ENCODE measurements at regions not wholly inside any gene's neighbourhood (a gene's known extent, or its start where the extent isn't known, plus 50 kb on each side); places are given as distances from the start of the nearest gene placed in this dataset.

- TF ChIP-seq, protein P1, sequence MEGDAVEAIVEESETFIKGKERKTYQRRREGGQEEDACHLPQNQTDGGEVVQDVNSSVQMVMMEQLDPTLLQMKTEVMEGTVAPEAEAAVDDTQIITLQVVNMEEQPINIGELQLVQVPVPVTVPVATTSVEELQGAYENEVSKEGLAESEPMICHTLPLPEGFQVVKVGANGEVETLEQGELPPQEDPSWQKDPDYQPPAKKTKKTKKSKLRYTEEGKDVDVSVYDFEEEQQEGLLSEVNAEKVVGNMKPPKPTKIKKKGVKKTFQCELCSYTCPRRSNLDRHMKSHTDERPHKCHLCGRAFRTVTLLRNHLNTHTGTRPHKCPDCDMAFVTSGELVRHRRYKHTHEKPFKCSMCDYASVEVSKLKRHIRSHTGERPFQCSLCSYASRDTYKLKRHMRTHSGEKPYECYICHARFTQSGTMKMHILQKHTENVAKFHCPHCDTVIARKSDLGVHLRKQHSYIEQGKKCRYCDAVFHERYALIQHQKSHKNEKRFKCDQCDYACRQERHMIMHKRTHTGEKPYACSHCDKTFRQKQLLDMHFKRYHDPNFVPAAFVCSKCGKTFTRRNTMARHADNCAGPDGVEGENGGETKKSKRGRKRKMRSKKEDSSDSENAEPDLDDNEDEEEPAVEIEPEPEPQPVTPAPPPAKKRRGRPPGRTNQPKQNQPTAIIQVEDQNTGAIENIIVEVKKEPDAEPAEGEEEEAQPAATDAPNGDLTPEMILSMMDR (IDR thresholded peaks at IDR 0.05), result no peak
- no peak for TF ChIP-seq POLR2A (IDR thresholded peaks at IDR 0.05)
These were observed 262.6 kb upstream of the ARX start for GRCh38 chrX:25278341-25278740.
